KMS-11 (cell line): ENCODE measurements at regions not wholly inside any gene's neighbourhood (a gene's known extent, or its start where the extent isn't known, plus 50 kb on each side); places are given as distances from the start of the nearest gene placed in this dataset.

ENCODE experiments used
- H2AFZ ChIP-seq: fragments of 200-600 bp; sonication (generic); 2 replicates; pipeline ENCODE4 v1.6.1; 2016; ENCODE audit warnings: antibody characterized with exemption, mixed run types, low read depth
- H3K27ac ChIP-seq: fragments of 200-600 bp; sonication (generic); 2 replicates; pipeline ENCODE4 v1.6.1; 2016; ENCODE audit warnings: mild to moderate bottlenecking, mixed run types
- H3K27me3 ChIP-seq: fragments of 200-600 bp; sonication (generic); 2 replicates; pipeline ENCODE4 v1.6.1; 2017; ENCODE audit warnings: mild to moderate bottlenecking, low read depth, mixed run types, moderate library complexity; ENCODE audit not compliant: insufficient read depth
- H3K36me3 ChIP-seq: fragments of 200-600 bp; sonication (generic); 2 replicates; pipeline ENCODE4 v1.6.1; 2017; ENCODE audit warnings: mild to moderate bottlenecking, mixed run types; ENCODE audit not compliant: insufficient read depth
- H3K4me1 ChIP-seq: fragments of 200-600 bp; sonication (generic); 2 replicates; pipeline ENCODE4 v1.6.1; 2016; ENCODE audit warnings: mild to moderate bottlenecking, low read depth, mixed run types; ENCODE audit not compliant: poor library complexity, severe bottlenecking
- H3K4me2 ChIP-seq: fragments of 200-600 bp; sonication (generic); 2 replicates; pipeline ENCODE4 v1.7.0; 2016; ENCODE audit warnings: mild to moderate bottlenecking, mixed run types
- H3K4me3 ChIP-seq: fragments of 200-600 bp; sonication (generic); IDR thresholded peaks from 2 replicates; pipeline ENCODE4 v1.6.1; 2017; ENCODE audit warnings: low read depth, low read length, mixed read lengths; ENCODE audit not compliant: insufficient read depth
- H3K79me2 ChIP-seq: fragments of 200-600 bp; sonication (generic); 2 replicates; pipeline ENCODE4 v1.6.1; 2016; ENCODE audit warnings: low read depth, mixed run types; ENCODE audit not compliant: insufficient read depth
- H3K9ac ChIP-seq: fragments of 200-600 bp; sonication (generic); 2 replicates; pipeline ENCODE4 v1.6.1; 2016; ENCODE audit warnings: mild to moderate bottlenecking, mixed run types
- H4K20me1 ChIP-seq: fragments of 200-600 bp; sonication (generic); 2 replicates; pipeline ENCODE4 v1.6.1; 2016; ENCODE audit warnings: mild to moderate bottlenecking, mixed run types; ENCODE audit not compliant: insufficient read depth
- CTCF ChIP-seq: fragments of 200-600 bp; sonication (generic); conservative IDR thresholded peaks from 2 replicates; pipeline ENCODE4 v1.6.1; 2017; ENCODE audit warnings: low read depth, mild to moderate bottlenecking, antibody characterized with exemption, low read length, moderate library complexity, mixed read lengths

- H3K36me3 ChIP-seq = no peaks in the 10 kb centered on the region
- H3K4me1 ChIP-seq = no peaks in the 10 kb centered on the region
- H3K9ac ChIP-seq = no peak overlapping the region
- H3K27ac ChIP-seq = no peak overlapping the region
- no peaks in the 10 kb centered on the region for H3K79me2 ChIP-seq
- no peak overlapping the region for H3K4me3 ChIP-seq
- H2AFZ ChIP-seq = no peak overlapping the region
- H4K20me1 ChIP-seq = no peaks in the 10 kb centered on the region
- H3K27me3 ChIP-seq = no peaks in the 10 kb centered on the region
- TF ChIP-seq CTCF = no peak
- no peak overlapping the region for H3K4me2 ChIP-seq
Observed at GRCh38 chr1:90144820-90145219, 149.9 kb downstream of the ZNF326 start.

GRCh38 chr1:90143591-90143990, 148.7 kb downstream of the ZNF326 start:
- TF ChIP-seq CTCF = no peak
- no peaks in the 10 kb centered on the region for H3K79me2 ChIP-seq
- no peaks in the 10 kb centered on the region for H4K20me1 ChIP-seq
- no peak overlapping the region for H3K4me3 ChIP-seq
- H3K27me3 ChIP-seq = no peaks in the 10 kb centered on the region
- H3K4me1 ChIP-seq = no peaks in the 10 kb centered on the region
- no peak overlapping the region for H3K27ac ChIP-seq
- H2AFZ ChIP-seq = no peak overlapping the region
- no peak overlapping the region for H3K4me2 ChIP-seq
- H3K36me3 ChIP-seq = no peaks in the 10 kb centered on the region
- H3K9ac ChIP-seq = no peak overlapping the region

- Histone ChIP-seq H3K9ac (no peak overlapping the region), H2AFZ (no peak overlapping the region), H3K36me3 (no peaks in the 10 kb centered on the region), H3K79me2 (no peaks in the 10 kb centered on the region), H3K27ac (no peak overlapping the region), H3K4me2 (no peak overlapping the region), H4K20me1 (no peaks in the 10 kb centered on the region), H3K4me1 (no peaks in the 10 kb centered on the region), H3K4me3 (no peak overlapping the region), H3K27me3 (no peaks in the 10 kb centered on the region)
- TF ChIP-seq CTCF = no peak
Observed at GRCh38 chr1:90142697-90143096, 147.8 kb downstream of the ZNF326 start.

- H3K27ac ChIP-seq = no peak overlapping the region
- TF ChIP-seq CTCF = no peak
- no peak overlapping the region for H3K4me2 ChIP-seq
- no peak overlapping the region for H2AFZ ChIP-seq
- no peaks in the 10 kb centered on the region for H3K27me3 ChIP-seq
- no peaks in the 10 kb centered on the region for H3K79me2 ChIP-seq
- H4K20me1 ChIP-seq = no peaks in the 10 kb centered on the region
- no peak overlapping the region for H3K9ac ChIP-seq
- no peaks in the 10 kb centered on the region for H3K36me3 ChIP-seq
- H3K4me3 ChIP-seq = no peak overlapping the region
- H3K4me1 ChIP-seq = no peaks in the 10 kb centered on the region
Observed at GRCh38 chr1:90139837-90140236, 144.9 kb downstream of the ZNF326 start.

GRCh38 chr1:90135286-90135685, 140.4 kb downstream of the ZNF326 start:
- Histone ChIP-seq H3K27ac (no peak overlapping the region), H3K36me3 (no peaks in the 10 kb centered on the region), H3K4me3 (no peak overlapping the region), H4K20me1 (no peaks in the 10 kb centered on the region), H3K79me2 (no peaks in the 10 kb centered on the region), H2AFZ (no peak overlapping the region), H3K27me3 (no peaks in the 10 kb centered on the region), H3K9ac (no peak overlapping the region), H3K4me1 (no peaks in the 10 kb centered on the region), H3K4me2 (no peak overlapping the region)
- no peak for TF ChIP-seq CTCF
